ENCODE measurements at regions not wholly inside any gene's neighbourhood (a gene's known extent, or its start where the extent isn't known, plus 50 kb on each side); places are given as distances from the start of the nearest gene placed in this dataset.

DNA sequence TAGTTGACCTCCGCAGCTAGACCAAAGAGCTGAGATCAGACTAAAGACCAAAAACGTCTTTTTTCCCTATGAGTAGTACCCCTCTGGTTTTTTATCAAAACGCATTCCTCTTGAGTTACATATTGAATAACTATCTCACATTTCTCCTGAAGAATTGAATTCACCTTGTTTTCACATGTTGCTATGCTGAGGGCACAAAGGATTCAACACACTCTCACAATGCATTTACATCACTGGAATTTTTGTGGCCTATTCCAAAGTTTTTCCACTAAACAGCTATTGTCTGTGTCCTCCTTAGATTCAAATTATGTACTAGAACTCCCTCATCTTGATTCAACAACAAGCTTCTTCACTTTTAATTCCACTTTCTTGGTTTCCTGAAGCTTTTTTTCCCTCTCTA is 112.5 kb downstream of the RSL24D1 start:
- TF ChIP-seq FOXK2 (IDR thresholded peaks at IDR 0.05): no peak
- no peak for TF ChIP-seq BHLHE40 (IDR thresholded peaks at IDR 0.05; ENCODE audit: borderline replicate concordance)

Data from HEK293T (cell line).